Left lung (tissue), 4 donors: ENCODE measurements at regions not wholly inside any gene's neighbourhood (a gene's known extent, or its start where the extent isn't known, plus 50 kb on each side); places are given as distances from the start of the nearest gene placed in this dataset.
A peak's percentile ranks its signal among the peaks of the same experiment; 100 is the strongest.

Experiments used
- ATAC-seq: fragments of 200-7000 bp; cut with Tn5 transposase; one replicate; pipeline ENCODE4 v1.9.1; 2020; ENCODE audit warnings: moderate library complexity
- DNase-seq, 4 donors: peaks; one replicate each; pipeline ENCODE4 v3.0.0-alpha.2; 2013 to 2020
- H3K27ac ChIP-seq, 2 donors: fragments of 200-600 bp; sonication (generic) in 1 of 2; one replicate each; pipeline versions ENCODE4 v1.5.0 to v1.8.0; 2020 to 2021
- H3K27me3 ChIP-seq, 2 donors: fragments of 200-600 bp; sonication (generic) in 1 of 2; one replicate each; pipeline versions ENCODE4 v1.5.0 to v1.8.0; 2020 to 2021
- H3K36me3 ChIP-seq, 2 donors: fragments of 200-600 bp; sonication (generic) in 1 of 2; one replicate each; pipeline versions ENCODE4 v1.5.0 to v1.8.0; 2020 to 2021
- H3K4me1 ChIP-seq, 2 donors: fragments of 200-600 bp; one replicate each; pipeline ENCODE4 v1.8.0; 2021
- H3K4me3 ChIP-seq, 2 donors: fragments of 200-600 bp; sonication (generic) in 1 of 2; one replicate each; pipeline versions ENCODE4 v1.5.0 to v1.8.0; 2020 to 2021; ENCODE audit warnings: mild to moderate bottlenecking in 1 of 2
- H3K9me3 ChIP-seq, 2 donors: fragments of 200-600 bp; sonication (generic) in 1 of 2; one replicate each; pipeline versions ENCODE4 v1.5.0 to v1.8.0; 2020 to 2021
- CTCF ChIP-seq, 2 donors: fragments of 200-600 bp; sonication (generic) in 1 of 2; IDR thresholded peaks; one replicate each; pipeline versions ENCODE4 v1.5.0 to v1.8.0; 2021; ENCODE audit warnings: antibody characterized with exemption in 2 of 2
- intact Hi-C, 2 donors: fragments of 100-400 bp; cut with DNase I; formaldehyde crosslinking; loops; one replicate each; pipeline versions ENCODE4 v1.11.2 to v1.14.2; 2022
- donor health status: DM: no; HTN: yes; CAD: no.
- donor health status: DM: no; HTN: no; CAD: no.

- no peaks in the 10 kb centered on the region for H3K27me3 ChIP-seq
- no peak overlapping the region for H3K4me3 ChIP-seq
- no peak for ATAC-seq
- no peak overlapping the region for H3K27ac ChIP-seq
- no peaks in the 10 kb centered on the region for H3K4me1 ChIP-seq
- H3K36me3 ChIP-seq, result no peaks in the 10 kb centered on the region
- no peaks in the 10 kb centered on the region for H3K9me3 ChIP-seq
- intact Hi-C loops, result no loop called here
- no peak for DNase-seq
- TF ChIP-seq CTCF (IDR thresholded peaks at IDR 0.05), result no peak
Observed at GRCh38 chr9:106620081-106620480, 242.9 kb upstream of the ZNF462 start.

GRCh38 chr9:106620866-106621265 lies 242.1 kb upstream of the ZNF462 start:
- Histone ChIP-seq H3K9me3 (no peaks in the 10 kb centered on the region), H3K27me3 (no peaks in the 10 kb centered on the region), H3K27ac (no peak overlapping the region), H3K36me3 (no peaks in the 10 kb centered on the region), H3K4me1 (no peaks in the 10 kb centered on the region), H3K4me3 (no peak overlapping the region)
- no peak for ATAC-seq
- no peak for DNase-seq
- intact Hi-C loops, result no loop called here
- TF ChIP-seq CTCF (IDR thresholded peaks at IDR 0.05), result no peak

GRCh38 chr9:106621313-106622163 lies 241.4 kb upstream of the ZNF462 start:
- DNase-seq, result peak in 1 of 4 donors; percentile 14
- no peaks in the 10 kb centered on the region for H3K9me3 ChIP-seq
- no peaks in the 10 kb centered on the region for H3K27me3 ChIP-seq
- H3K27ac ChIP-seq, result no peak overlapping the region
- H3K36me3 ChIP-seq, result no peaks in the 10 kb centered on the region
- no peak overlapping the region for H3K4me3 ChIP-seq
- no peak for TF ChIP-seq CTCF (IDR thresholded peaks at IDR 0.05)
- H3K4me1 ChIP-seq, result no peaks in the 10 kb centered on the region
- intact Hi-C loops, result no loop called here
- no peak for ATAC-seq

- Histone ChIP-seq H3K27ac (no peak overlapping the region), H3K4me1 (no peaks in the 10 kb centered on the region), H3K27me3 (no peaks in the 10 kb centered on the region), H3K4me3 (no peak overlapping the region), H3K9me3 (no peaks in the 10 kb centered on the region), H3K36me3 (no peaks in the 10 kb centered on the region)
- TF ChIP-seq CTCF (IDR thresholded peaks at IDR 0.05), result no peak
- peak in 1 of 4 donors; percentile 52 for DNase-seq
- intact Hi-C loops, result no loop called here
- ATAC-seq, result no peak
Observed at GRCh38 chr9:106622164-106622487, 240.8 kb upstream of the ZNF462 start.

GRCh38 chr9:106623558-106623957 lies 239.4 kb upstream of the ZNF462 start:
- no peaks in the 10 kb centered on the region for H3K36me3 ChIP-seq
- no peak overlapping the region for H3K4me3 ChIP-seq
- H3K27me3 ChIP-seq, result no peaks in the 10 kb centered on the region
- H3K9me3 ChIP-seq, result no peaks in the 10 kb centered on the region
- intact Hi-C loops, result no loop called here
- no peak for DNase-seq
- H3K27ac ChIP-seq, result no peak overlapping the region
- TF ChIP-seq CTCF (IDR thresholded peaks at IDR 0.05), result no peak
- H3K4me1 ChIP-seq, result no peaks in the 10 kb centered on the region
- ATAC-seq, result no peak
